ENCODE measurements at regions not wholly inside any gene's neighbourhood (a gene's known extent, or its start where the extent isn't known, plus 50 kb on each side); places are given as distances from the start of the nearest gene placed in this dataset.

GRCh38 chr5:98414938-98415337 lies 358.5 kb upstream of the RGMB start:
- Histone ChIP-seq H3K9me3 (ENCODE audit: control insufficient read depth, insufficient read depth, low read length) (no peaks in the 10 kb centered on the region), H3K23ac (ENCODE audit: low read depth, low read length) (peak overlapping the region; percentile 37; the same call in 1 of the 2 replicates), H2BK120ac (ENCODE audit: low read depth, low read length) (peak overlapping the region; percentile 93; the same call in 1 of the 2 replicates), H3K18ac (ENCODE audit: low read depth, low read length) (peak overlapping the region; percentile 98; the same call in 1 of the 2 replicates), H3K79me1 (ENCODE audit: low read depth in 1 of 2, low read length in 2 of 2) (no peaks in the 10 kb centered on the region), H2BK15ac (ENCODE audit: low read depth, low read length) (no peak overlapping the region; the same call in 2 of the 3 replicates), H3K27ac (ENCODE audit: insufficient read depth, low read length) (no peak overlapping the region), H3K4me3 (ENCODE audit: insufficient read depth, low read depth, low read length) (no peak overlapping the region), H2BK20ac (ENCODE audit: low read depth, low read length) (peak overlapping the region; percentile 94; the same call in 1 of the 2 replicates), H2AK5ac (ENCODE audit: low read depth, low read length) (peak overlapping the region; percentile 7; the same call in 1 of the 2 replicates), H3K4ac (ENCODE audit: low read depth, low read length) (peak overlapping the region; percentile 89; the same call in 1 of the 2 replicates), H2BK5ac (ENCODE audit: low read depth, low read length, poor library complexity, severe bottlenecking) (peak overlapping the region; percentile 100), H4K20me1 (ENCODE audit: insufficient read depth, low read length) (no peaks in the 10 kb centered on the region), H2AFZ (replicated peaks; ENCODE audit: low read length, poor library complexity) (no peak overlapping the region), H3K9me1 (ENCODE audit: insufficient read depth, low read length) (peaks cover 2% of the 10 kb centered on the region; the same call in 1 of the 2 replicates), H3K14ac (replicated peaks; ENCODE audit: low read depth, low read length) (no peak overlapping the region; the same call in 1 of the 2 replicates), H4K5ac (ENCODE audit: low read depth, low read length) (peak overlapping the region; percentile 93; the same call in 1 of the 2 replicates), H3K9ac (ENCODE audit: low read depth, low read length) (no peak overlapping the region), H3K36me3 (ENCODE audit: control insufficient read depth, insufficient read depth, low read length) (no peaks in the 10 kb centered on the region), H3K4me1 (ENCODE audit: control insufficient read depth, insufficient read depth, low read length) (peaks cover 15% of the 10 kb centered on the region; the same call in 1 of the 2 replicates), H3K56ac (ENCODE audit: extremely low read depth, insufficient read depth, low read length) (peak overlapping the region; percentile 85), H2AK9ac (replicated peaks; ENCODE audit: low read depth, low read length, poor library complexity) (no peak overlapping the region), H3K27me3 (ENCODE audit: control insufficient read depth, insufficient read depth, low read length) (no peaks in the 10 kb centered on the region), H3K4me2 (ENCODE audit: low read depth, low read length) (peak overlapping the region; percentile 64; the same call in 1 of the 2 replicates), H4K8ac (ENCODE audit: low read depth in 2 of 2, low read length in 2 of 2) (peak overlapping the region; percentile 71 to 93; a peak in 3 of 4 replicates), H4K91ac (ENCODE audit: insufficient read depth, low read depth, low read length) (no peak overlapping the region)
- dilution Hi-C loops (cut with HindIII; ENCODE audit: low sequenced_read_pairs, unreplicated experiment) (no loop called here), in situ Hi-C loops (cut with MboI; ENCODE audit: low sequenced_read_pairs) (no loop called here), intact Hi-C loops (cut with micrococcal nuclease) (loop anchor here (1.0 kb wide), 1 partner anchor 353 kb away; no protein-coding TSS in a partner anchor)
- DNase-seq: peak; percentile 95
- peak; percentile 83 for ATAC-seq (ENCODE audit: low read depth)
- ChIA-PET POLR2A (ENCODE audit: unreplicated experiment) (interaction anchor here (1.0 kb wide), 1 partner anchor 357 kb away, joined by 3 read pairs; no protein-coding TSS in a partner anchor), CTCF (interaction anchor here (0.5 to 1.0 kb wide), 2 partner anchors 12 to 40 kb away, joined by 3 read pairs; no protein-coding TSS in a partner anchor)
- 0 out of 2 replicates have a peak, but pooled peaks have one; percentile 24 for TF ChIP-seq BHLHE40 (IDR thresholded peaks at IDR 0.05; ENCODE audit: low read depth, low read length)
- TF ChIP-seq ELK1 (IDR thresholded peaks at IDR 0.05; ENCODE audit: borderline replicate concordance, low read depth, low read length): no peak
- peak; percentile 17; the same call in 1 of the 2 replicates for TF ChIP-seq NFE2L2 (IDR thresholded peaks at IDR 0.05; ENCODE audit: low read depth, low read length)
- no peak for TF ChIP-seq MAZ (IDR thresholded peaks at IDR 0.05; ENCODE audit: borderline replicate concordance, low read depth, low read length)
- TF ChIP-seq MAFK (IDR thresholded peaks at IDR 0.05; ENCODE audit: low read depth, low read length): peak; percentile 38; the same call in 1 of the 2 replicates
- TF ChIP-seq RFX5 (IDR thresholded peaks at IDR 0.05; ENCODE audit: low read depth, low read length): no peak
- no peak for TF ChIP-seq CHD1 (IDR thresholded peaks at IDR 0.05; ENCODE audit: low read depth, low read length)
- TF ChIP-seq MXI1 (IDR thresholded peaks at IDR 0.05; ENCODE audit: borderline replicate concordance, low read depth, low read length): no peak
- peak; percentile 5; the same call in 1 of the 2 replicates for TF ChIP-seq SMC3 (IDR thresholded peaks at IDR 0.05; ENCODE audit: low read depth, low read length)
- TF ChIP-seq CTCF (conservative IDR thresholded peaks at IDR 0.05; ENCODE audit: low read depth, low read length): no peak
- TF ChIP-seq CEBPB (IDR thresholded peaks at IDR 0.05; ENCODE audit: low read depth, low read length): peak; percentile 80
- TF ChIP-seq POLR2A (IDR thresholded peaks at IDR 0.05; ENCODE audit: low read depth, low read length): no peak
- no peak; the same call in 1 of the 2 replicates for TF ChIP-seq RAD21 (IDR thresholded peaks at IDR 0.05; ENCODE audit: low read length)
- TF ChIP-seq FOS (IDR thresholded peaks at IDR 0.05; ENCODE audit: low read depth, low read length): peak; percentile 50
- BruUV-seq (replicated peaks): no TSS peak
